T-cell (primary cell): ENCODE measurements at regions not wholly inside any gene's neighbourhood (a gene's known extent, or its start where the extent isn't known, plus 50 kb on each side); places are given as distances from the start of the nearest gene placed in this dataset.

Experiments used
- ATAC-seq, 4 experiments: fragments of 200-7000 bp in 3 of 4; fragments of 150-1000 bp in 1 of 4; cut with Tn5 transposase; replicated peaks in 1 of 4; 1 replicate in 3 of 4; 2 replicates in 1 of 4; pipeline ENCODE4 v1.10.0; 2021; ENCODE audit warnings: moderate library complexity in 3 of 4, mild to moderate bottlenecking in 2 of 4, moderate number of reproducible peaks in 1 of 4
- CTCF ChIA-PET, 2 donors: fragments of 300-600 bp; sonication (Branson Sonifier 250); formaldehyde crosslinking; loops; one replicate each; lab custom pipeline; 2022; ENCODE audit warnings: antibody characterized with exemption in 2 of 2; lab: Charles Lee
- POLR2A ChIA-PET, 2 donors: fragments of 300-600 bp; sonication (Branson Sonifier 250); formaldehyde crosslinking; loops; one replicate each; lab custom pipeline; 2022; ENCODE audit warnings: antibody characterized with exemption in 2 of 2; lab: Charles Lee
- DNase-seq, 35 experiments: peaks; one replicate each; pipeline versions ENCODE4 v3.0.0 to v3.0.0-alpha.2; 2013 to 2023
- H3K27ac ChIP-seq: one replicate; pipeline ENCODE4 v1.5.1; 2013; ENCODE audit warnings: low read length
- H3K27me3 ChIP-seq, 2 experiments: replicated peaks in 1 of 2; 1 replicate in 1 of 2; 2 replicates in 1 of 2; pipeline versions ENCODE4 v1.6.1 to v1.7.0; 2013; ENCODE audit warnings: low read length in 1 of 2, mixed read lengths in 1 of 2; ENCODE audit not compliant: control insufficient read depth in 2 of 2, insufficient read depth in 2 of 2; ENCODE audit errors: extremely low read depth in 1 of 2
- H3K36me3 ChIP-seq, 2 donors: 1 replicate in 1 of 2; 2 replicates in 1 of 2; pipeline versions ENCODE4 v1.6.1 to v1.7.0; 2013; ENCODE audit warnings: low read length in 1 of 2; ENCODE audit not compliant: control insufficient read depth in 2 of 2, insufficient read depth in 1 of 2; ENCODE audit errors: extremely low read depth in 1 of 2
- H3K4me1 ChIP-seq, 2 experiments: 1 replicate in 1 of 2; 2 replicates in 1 of 2; pipeline versions ENCODE4 v1.6.1 to v1.7.0; 2013; ENCODE audit warnings: low read length in 2 of 2, mixed read lengths in 1 of 2; ENCODE audit not compliant: insufficient read depth in 2 of 2, control insufficient read depth in 1 of 2; ENCODE audit errors: extremely low read depth in 1 of 2
- H3K4me3 ChIP-seq, 2 donors: 1 replicate in 1 of 2; 2 replicates in 1 of 2; pipeline versions ENCODE4 v1.5.1 to v1.7.0; 2013; ENCODE audit warnings: mild to moderate bottlenecking in 2 of 2, low read length in 1 of 2, moderate library complexity in 1 of 2; ENCODE audit not compliant: control insufficient read depth in 1 of 2; ENCODE audit errors: extremely low read depth in 1 of 2
- H3K9me3 ChIP-seq: 2 replicates; pipeline ENCODE4 v1.7.0; 2013
- H3K27ac Mint-ChIP-seq, 2 donors: one replicate each; pipeline ENCODE4 v1.8.0; 2020 to 2021; ENCODE audit warnings: mild to moderate bottlenecking in 2 of 2, mixed read lengths in 2 of 2
- H3K27me3 Mint-ChIP-seq, 2 donors: one replicate each; pipeline ENCODE4 v1.8.0; 2021 to 2022; ENCODE audit warnings: mixed read lengths in 2 of 2
- H3K36me3 Mint-ChIP-seq: one replicate; pipeline ENCODE4 v1.8.0; 2021; ENCODE audit warnings: mixed read lengths
- H3K4me1 Mint-ChIP-seq, 3 donors: one replicate each; pipeline ENCODE4 v1.8.0; 2020 to 2022; ENCODE audit warnings: mixed read lengths in 3 of 3, mild to moderate bottlenecking in 1 of 3
- H3K4me3 Mint-ChIP-seq, 3 donors: one replicate each; pipeline ENCODE4 v1.8.0; 2020 to 2022; ENCODE audit warnings: mild to moderate bottlenecking in 3 of 3, mixed read lengths in 3 of 3, moderate library complexity in 3 of 3
- H3K9me3 Mint-ChIP-seq, 3 donors: one replicate each; pipeline ENCODE4 v1.8.0; 2020 to 2022; ENCODE audit warnings: mixed read lengths in 3 of 3
- WGBS: methylation state at CpG from one replicate; pipeline ENCODE4 v1.1.5; 2013; ENCODE audit warnings: missing lambda C conversion rate; ENCODE audit not compliant: insufficient coverage; 5-methylcytosine and 5-hydroxymethylcytosine counted together

DNA sequence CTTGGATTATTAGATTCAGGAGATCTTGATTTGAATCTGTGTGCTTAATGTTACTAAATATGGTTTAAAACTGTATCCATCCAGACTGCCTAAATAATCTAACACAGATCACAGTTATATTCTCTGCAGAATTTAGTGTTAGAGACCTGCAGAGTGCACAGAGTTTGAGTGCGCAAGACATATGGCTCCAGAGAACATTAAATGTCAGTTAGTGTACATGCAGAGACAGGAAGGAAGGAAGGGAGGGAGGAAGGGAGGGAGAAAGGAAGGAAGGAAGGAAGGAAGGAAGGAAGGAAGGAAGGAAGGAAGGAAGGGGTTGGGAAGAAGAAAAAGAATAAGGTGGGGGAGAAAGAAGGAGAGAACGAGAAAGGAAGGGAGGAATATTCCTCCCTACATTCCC is 210.0 kb upstream of the COX7C start:
- ATAC-seq (no peak), DNase-seq (no peak)
- Histone ChIP-seq H3K27ac (no peak overlapping the region), H3K36me3 (no peaks in the 10 kb centered on the region), H3K4me1 (no peaks in the 10 kb centered on the region), H3K4me3 (no peak overlapping the region), H3K27me3 (no peaks in the 10 kb centered on the region), H3K9me3 (no peaks in the 10 kb centered on the region)
- POLR2A ChIA-PET = interaction anchor here in 1 of 2 donors (0.5 kb wide), 1 partner anchor 10 kb away, joined by 4 read pairs; no protein-coding TSS in a partner anchor
- H3K36me3 Mint-ChIP-seq = no peaks in the 10 kb centered on the region
- H3K9me3 Mint-ChIP-seq = peaks cover 0 to 2% (median 0%) of the 10 kb centered on the region in 3 donors
- 100% methylated on average over 1 of the region's 2 CpGs for WGBS
- no peaks in the 10 kb centered on the region for H3K4me1 Mint-ChIP-seq
- no peaks in the 10 kb centered on the region for H3K27me3 Mint-ChIP-seq
- CTCF ChIA-PET = no interaction called here
- H3K27ac Mint-ChIP-seq = no peak overlapping the region
- no peak overlapping the region for H3K4me3 Mint-ChIP-seq

DNA sequence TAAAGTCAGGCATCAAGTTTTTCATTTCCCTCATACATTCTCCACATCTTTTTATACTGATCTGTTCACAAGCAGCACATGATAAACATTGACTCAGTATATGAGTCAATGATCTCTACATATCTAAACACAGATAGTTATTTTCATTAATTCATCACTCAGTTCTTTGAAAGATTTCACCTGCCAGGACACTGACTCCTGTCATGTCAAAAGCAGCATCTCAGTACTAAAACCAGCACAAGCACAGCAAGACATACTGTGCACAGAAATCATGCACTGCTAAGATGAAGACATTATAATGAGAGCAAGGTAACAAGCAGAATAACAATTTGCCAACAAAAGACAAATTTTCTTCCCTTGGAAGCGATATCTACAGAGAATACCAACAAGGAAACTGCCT is 206.1 kb upstream of the COX7C start:
- ATAC-seq (no peak), DNase-seq (no peak)
- no peak overlapping the region for H3K27ac Mint-ChIP-seq
- H3K27me3 Mint-ChIP-seq = no peaks in the 10 kb centered on the region
- ChIA-PET POLR2A (no interaction called here), CTCF (no interaction called here)
- Histone ChIP-seq H3K4me3 (no peak overlapping the region), H3K4me1 (no peaks in the 10 kb centered on the region), H3K27ac (no peak overlapping the region), H3K9me3 (no peaks in the 10 kb centered on the region), H3K27me3 (no peaks in the 10 kb centered on the region), H3K36me3 (no peaks in the 10 kb centered on the region)
- H3K36me3 Mint-ChIP-seq = no peaks in the 10 kb centered on the region
- no CpG with 5 or more reads among the region's 1 CpG for WGBS
- H3K4me3 Mint-ChIP-seq = no peak overlapping the region
- peaks cover 0 to 5% (median 0%) of the 10 kb centered on the region in 3 donors for H3K9me3 Mint-ChIP-seq
- no peaks in the 10 kb centered on the region for H3K4me1 Mint-ChIP-seq

DNA sequence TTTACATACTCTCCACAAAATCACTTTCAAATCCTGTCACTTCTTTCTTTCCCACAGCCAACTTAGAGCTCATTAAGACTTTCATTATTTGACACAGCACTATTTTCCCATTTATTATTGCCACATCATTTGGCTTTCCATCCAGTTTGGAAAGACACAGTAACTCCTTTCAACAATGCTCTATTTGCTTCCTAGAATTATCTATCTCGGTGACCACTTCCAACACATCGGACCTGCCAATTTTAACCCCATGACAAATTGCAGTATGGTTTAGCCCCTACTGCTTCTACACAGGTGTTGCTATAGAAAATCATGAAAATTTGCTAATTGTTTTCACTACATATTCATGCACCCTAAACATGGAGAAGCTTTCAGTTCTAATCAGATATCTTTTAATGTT is 190.6 kb upstream of the COX7C start:
- Mint-ChIP-seq H3K27ac (no peak overlapping the region), H3K4me1 (no peaks in the 10 kb centered on the region), H3K9me3 (peaks cover 0 to 7% (median 0%) of the 10 kb centered on the region in 3 donors), H3K27me3 (no peaks in the 10 kb centered on the region), H3K4me3 (no peak overlapping the region), H3K36me3 (no peaks in the 10 kb centered on the region)
- ATAC-seq (no peak), DNase-seq (no peak)
- no peaks in the 10 kb centered on the region for H3K27me3 ChIP-seq
- CTCF ChIA-PET = no interaction called here
- no peaks in the 10 kb centered on the region for H3K36me3 ChIP-seq
- no peaks in the 10 kb centered on the region for H3K4me1 ChIP-seq
- WGBS = no CpG with 5 or more reads among the region's 2 CpGs
- H3K27ac ChIP-seq = no peak overlapping the region
- POLR2A ChIA-PET = no interaction called here
- H3K9me3 ChIP-seq = no peaks in the 10 kb centered on the region
- no peak overlapping the region for H3K4me3 ChIP-seq

DNA sequence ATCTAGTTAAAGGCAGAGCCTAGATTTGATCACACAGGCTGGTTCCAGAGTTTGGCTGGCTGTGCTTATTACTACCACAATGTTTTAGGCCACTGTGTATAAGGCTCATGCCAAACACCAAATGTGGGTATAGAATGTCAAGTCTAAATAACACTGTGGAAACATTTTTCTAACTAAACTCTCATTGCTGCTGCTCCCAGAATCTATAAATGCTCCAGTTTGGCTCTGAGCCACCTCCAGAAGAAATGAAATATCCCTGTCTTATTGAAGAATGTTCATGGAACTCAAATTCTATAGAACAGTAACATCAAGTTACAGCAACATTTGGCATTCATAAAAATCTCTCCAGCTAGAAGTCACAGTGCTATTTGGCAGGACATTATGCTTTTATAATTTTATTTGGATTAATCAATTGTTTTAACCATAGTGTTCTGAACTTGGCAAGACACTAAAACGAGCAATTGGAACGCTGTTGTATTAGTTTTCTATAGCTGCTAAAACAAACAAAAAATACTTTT is 178.1 kb upstream of the COX7C start:
- H3K9me3 ChIP-seq = no peaks in the 10 kb centered on the region
- no peak for ATAC-seq
- Mint-ChIP-seq H3K27me3 (no peaks in the 10 kb centered on the region), H3K4me3 (no peak overlapping the region), H3K27ac (no peak overlapping the region), H3K4me1 (no peaks in the 10 kb centered on the region), H3K9me3 (peaks cover 0 to 3% (median 0%) of the 10 kb centered on the region in 3 donors), H3K36me3 (no peaks in the 10 kb centered on the region)
- H3K4me1 ChIP-seq = no peaks in the 10 kb centered on the region
- WGBS = no CpG with 5 or more reads among the region's 2 CpGs
- no peaks in the 10 kb centered on the region for H3K27me3 ChIP-seq
- POLR2A ChIA-PET = no interaction called here
- H3K4me3 ChIP-seq = no peak overlapping the region
- no peaks in the 10 kb centered on the region for H3K36me3 ChIP-seq
- CTCF ChIA-PET = no interaction called here
- no peak overlapping the region for H3K27ac ChIP-seq
- no peak for DNase-seq

DNA sequence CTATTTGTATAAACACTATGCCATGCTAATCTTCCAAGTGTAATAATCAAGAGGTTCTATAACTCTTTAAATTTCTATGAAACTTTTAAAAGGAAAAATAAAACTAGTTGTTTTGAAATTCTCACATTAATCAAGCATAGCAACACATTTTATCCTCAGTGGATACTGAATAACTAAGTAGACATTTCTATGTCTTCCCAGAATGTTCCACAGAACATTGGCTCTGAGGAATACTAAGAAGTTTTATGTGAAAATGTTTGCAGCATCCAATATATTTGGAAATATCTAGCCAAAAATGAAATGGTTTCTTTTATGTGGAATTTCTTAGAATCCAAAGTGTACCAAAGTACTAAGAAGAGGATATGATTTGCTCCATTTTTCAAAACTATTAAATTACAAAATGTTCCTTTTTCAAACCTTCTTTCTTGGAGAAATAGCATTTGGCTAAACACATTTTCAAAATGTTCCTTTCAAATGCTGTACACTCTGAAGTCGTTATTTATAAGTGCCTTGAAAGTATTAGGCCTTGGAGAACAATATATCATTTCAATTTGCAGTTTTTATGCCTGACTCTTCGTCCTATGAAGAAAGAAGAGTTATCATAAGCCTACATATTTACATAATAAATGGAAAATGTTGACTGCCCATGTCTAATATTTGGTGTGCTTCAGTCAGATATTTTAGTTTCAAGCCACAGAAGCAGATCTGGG is 175.6 kb upstream of the COX7C start:
- no peak overlapping the region for H3K27ac Mint-ChIP-seq
- Histone ChIP-seq H3K27me3 (no peaks in the 10 kb centered on the region), H3K4me1 (no peaks in the 10 kb centered on the region), H3K4me3 (no peak overlapping the region), H3K36me3 (no peaks in the 10 kb centered on the region), H3K9me3 (no peaks in the 10 kb centered on the region), H3K27ac (no peak overlapping the region)
- no peak for ATAC-seq
- no peaks in the 10 kb centered on the region for H3K9me3 Mint-ChIP-seq
- H3K4me3 Mint-ChIP-seq = no peak overlapping the region
- POLR2A ChIA-PET = no interaction called here
- no peaks in the 10 kb centered on the region for H3K36me3 Mint-ChIP-seq
- CTCF ChIA-PET = interaction anchor here in 1 of 2 donors (0.6 kb wide), 1 partner anchor 43 kb away, joined by 3 read pairs; no protein-coding TSS in a partner anchor
- no peaks in the 10 kb centered on the region for H3K4me1 Mint-ChIP-seq
- WGBS = no CpG with 5 or more reads among the region's 2 CpGs
- DNase-seq = no peak
- no peaks in the 10 kb centered on the region for H3K27me3 Mint-ChIP-seq

DNA sequence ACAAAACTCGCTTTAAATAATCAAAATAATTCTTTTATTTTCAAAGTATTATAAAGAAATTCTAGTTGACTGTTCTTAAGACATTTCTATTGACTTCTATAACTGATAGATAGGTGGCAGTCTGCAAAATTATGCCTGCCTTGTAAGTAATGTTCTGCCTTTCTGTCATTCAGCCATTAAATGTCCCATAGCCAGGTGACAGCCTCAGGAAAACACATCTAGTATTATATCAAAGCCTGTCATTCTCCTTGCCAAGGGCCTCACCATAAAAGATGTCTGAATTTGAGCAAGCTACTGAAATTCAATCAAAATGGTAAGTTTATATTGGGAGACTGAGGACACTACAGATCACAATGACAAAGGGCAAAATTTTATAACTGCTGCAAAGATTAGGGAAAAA is 170.4 kb upstream of the COX7C start:
- peaks cover 0 to 2% (median 0%) of the 10 kb centered on the region in 3 donors for H3K9me3 Mint-ChIP-seq
- H3K9me3 ChIP-seq = no peaks in the 10 kb centered on the region
- H3K27me3 ChIP-seq = no peaks in the 10 kb centered on the region
- CTCF ChIA-PET = no interaction called here
- H3K27me3 Mint-ChIP-seq = no peaks in the 10 kb centered on the region
- no peak overlapping the region for H3K4me3 Mint-ChIP-seq
- H3K27ac ChIP-seq = no peak overlapping the region
- H3K4me1 ChIP-seq = no peaks in the 10 kb centered on the region
- no peaks in the 10 kb centered on the region for H3K36me3 Mint-ChIP-seq
- WGBS = no CpG with 5 or more reads among the region's 1 CpG
- H3K36me3 ChIP-seq = no peaks in the 10 kb centered on the region
- H3K4me1 Mint-ChIP-seq = no peaks in the 10 kb centered on the region
- no peak overlapping the region for H3K4me3 ChIP-seq
- ATAC-seq (no peak), DNase-seq (no peak)
- H3K27ac Mint-ChIP-seq = no peak overlapping the region
- POLR2A ChIA-PET = no interaction called here
